ENCODE measurements at regions not wholly inside any gene's neighbourhood (a gene's known extent, or its start where the extent isn't known, plus 50 kb on each side); places are given as distances from the start of the nearest gene placed in this dataset.

DNA sequence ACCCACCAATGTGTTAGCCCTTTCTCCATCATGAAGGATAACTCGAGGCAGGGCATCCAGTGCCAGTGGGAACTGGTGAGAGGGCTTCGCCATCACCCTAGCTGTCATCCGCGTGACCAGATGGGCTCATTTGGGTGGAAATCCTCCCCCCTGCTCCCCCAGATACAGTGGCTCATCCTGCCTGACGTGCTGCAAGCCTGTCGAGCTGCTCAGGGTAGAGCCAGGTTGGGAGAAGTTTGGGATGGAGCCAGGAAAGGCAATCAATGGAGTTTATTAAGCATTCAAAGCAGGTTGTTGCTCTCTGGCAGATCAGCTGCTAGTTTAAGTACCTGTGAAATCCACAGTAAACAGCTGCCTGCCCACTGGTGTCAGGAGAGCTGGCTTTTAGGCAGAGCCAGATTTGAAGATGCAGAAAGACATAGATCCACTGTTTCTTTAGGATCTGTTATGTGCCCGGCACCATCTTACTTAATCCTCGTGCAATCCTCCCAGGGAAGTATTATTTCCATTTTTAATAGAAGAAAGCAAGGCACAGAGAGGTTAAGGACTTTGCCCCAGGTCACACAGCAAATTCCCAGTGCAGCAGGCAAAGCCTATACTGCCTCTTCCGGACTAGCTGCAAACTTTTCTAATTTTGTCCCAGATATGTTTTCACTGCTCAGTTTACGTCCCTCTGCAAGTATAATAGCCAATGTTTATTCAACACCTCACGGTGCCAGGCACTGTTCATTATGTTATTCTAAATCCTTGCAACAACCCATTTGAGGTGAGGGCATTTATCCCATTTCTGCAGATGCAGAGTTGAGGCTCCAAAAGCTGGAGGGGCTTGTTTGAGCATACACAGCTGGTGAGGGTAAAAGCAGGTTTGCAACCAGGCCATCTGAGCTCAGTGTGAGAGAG lies 54.1 kb upstream of the KCNG1 start:
- peaks cover 68% of the 10 kb centered on the region for H3K27me3 Mint-ChIP-seq
- no peak overlapping the region for H3K27ac Mint-ChIP-seq
- H3K36me3 ChIP-seq (ENCODE audit: insufficient read depth, low read length): no peaks in the 10 kb centered on the region
- ATAC-seq (ENCODE audit: poor library complexity) (no peak), DNase-seq (no peak)
- H3K4me3 Mint-ChIP-seq: no peak overlapping the region
- peaks cover 4 to 5% of the 10 kb centered on the region in 2 experiments for H3K9me3 ChIP-seq (ENCODE audit: control insufficient read depth in 1 of 2, insufficient read depth in 1 of 2, low read length in 2 of 2)
- peaks cover 5 to 25% of the 10 kb centered on the region in 2 experiments for H3K27me3 ChIP-seq (ENCODE audit: control insufficient read depth in 1 of 2, insufficient read depth in 2 of 2, low read length in 2 of 2)
- no peak overlapping the region for H3K27ac ChIP-seq (ENCODE audit: low read depth in 1 of 2, low read length in 2 of 2)
- H3K9me3 Mint-ChIP-seq: no peaks in the 10 kb centered on the region
- no peaks in the 10 kb centered on the region for H3K4me1 Mint-ChIP-seq (ENCODE audit: low read depth)
- TF ChIP-seq, protein P1, sequence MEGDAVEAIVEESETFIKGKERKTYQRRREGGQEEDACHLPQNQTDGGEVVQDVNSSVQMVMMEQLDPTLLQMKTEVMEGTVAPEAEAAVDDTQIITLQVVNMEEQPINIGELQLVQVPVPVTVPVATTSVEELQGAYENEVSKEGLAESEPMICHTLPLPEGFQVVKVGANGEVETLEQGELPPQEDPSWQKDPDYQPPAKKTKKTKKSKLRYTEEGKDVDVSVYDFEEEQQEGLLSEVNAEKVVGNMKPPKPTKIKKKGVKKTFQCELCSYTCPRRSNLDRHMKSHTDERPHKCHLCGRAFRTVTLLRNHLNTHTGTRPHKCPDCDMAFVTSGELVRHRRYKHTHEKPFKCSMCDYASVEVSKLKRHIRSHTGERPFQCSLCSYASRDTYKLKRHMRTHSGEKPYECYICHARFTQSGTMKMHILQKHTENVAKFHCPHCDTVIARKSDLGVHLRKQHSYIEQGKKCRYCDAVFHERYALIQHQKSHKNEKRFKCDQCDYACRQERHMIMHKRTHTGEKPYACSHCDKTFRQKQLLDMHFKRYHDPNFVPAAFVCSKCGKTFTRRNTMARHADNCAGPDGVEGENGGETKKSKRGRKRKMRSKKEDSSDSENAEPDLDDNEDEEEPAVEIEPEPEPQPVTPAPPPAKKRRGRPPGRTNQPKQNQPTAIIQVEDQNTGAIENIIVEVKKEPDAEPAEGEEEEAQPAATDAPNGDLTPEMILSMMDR (IDR thresholded peaks at IDR 0.05): no peak
- ChIA-PET POLR2A (no interaction called here), CTCF (no interaction called here)
- no peaks in the 10 kb centered on the region for H3K4me1 ChIP-seq (ENCODE audit: insufficient read depth, low read length)
- H3K4me3 ChIP-seq (ENCODE audit: low read length): no peak overlapping the region
- no peaks in the 10 kb centered on the region for H3K36me3 Mint-ChIP-seq (ENCODE audit: low read depth)
- intact Hi-C loops (cut with DNase I, micrococcal nuclease): no loop called here

- Histone ChIP-seq H3K9me3 (ENCODE audit: control insufficient read depth in 1 of 2, insufficient read depth in 1 of 2, low read length in 2 of 2) (peaks cover 4 to 5% of the 10 kb centered on the region in 2 experiments), H3K4me3 (ENCODE audit: low read length) (no peak overlapping the region), H3K36me3 (ENCODE audit: insufficient read depth, low read length) (no peaks in the 10 kb centered on the region), H3K4me1 (ENCODE audit: insufficient read depth, low read length) (no peaks in the 10 kb centered on the region), H3K27me3 (ENCODE audit: control insufficient read depth in 1 of 2, insufficient read depth in 2 of 2, low read length in 2 of 2) (peaks cover 9 to 28% of the 10 kb centered on the region in 2 experiments), H3K27ac (ENCODE audit: low read depth in 1 of 2, low read length in 2 of 2) (no peak overlapping the region)
- TF ChIP-seq, protein P1 (IDR thresholded peaks at IDR 0.05): no peak
- H3K27ac Mint-ChIP-seq: no peak overlapping the region
- DNase-seq: no peak
- POLR2A ChIA-PET: no interaction called here
- H3K27me3 Mint-ChIP-seq: peaks cover 69% of the 10 kb centered on the region
- H3K4me1 Mint-ChIP-seq (ENCODE audit: low read depth): no peaks in the 10 kb centered on the region
- H3K4me3 Mint-ChIP-seq: no peak overlapping the region
- CTCF ChIA-PET: no interaction called here
- intact Hi-C loops (cut with DNase I, micrococcal nuclease): no loop called here
- no peaks in the 10 kb centered on the region for H3K9me3 Mint-ChIP-seq
- H3K36me3 Mint-ChIP-seq (ENCODE audit: low read depth): no peaks in the 10 kb centered on the region
- no peak for ATAC-seq (ENCODE audit: poor library complexity)
Observed at GRCh38 chr20:51074062-51074461, 51.2 kb upstream of the KCNG1 start.
